ENCODE measurements at regions not wholly inside any gene's neighbourhood (a gene's known extent, or its start where the extent isn't known, plus 50 kb on each side); places are given as distances from the start of the nearest gene placed in this dataset.
"Not testable (repeated sequence)": the region's sequence is repeated elsewhere in the genome, so short reads cannot be mapped to it uniquely, and the experiment has no call there.

GRCh38 chr12:67893022-67893580, 96.1 kb upstream of the IFNG-AS1 start:
- TF ChIP-seq EZH2 (IDR thresholded peaks at IDR 0.05; ENCODE audit: borderline replicate concordance, low read length) (no peak), CTCF (IDR thresholded peaks at IDR 0.05; ENCODE audit: low read length) (no peak)
- no peaks in the 10 kb centered on the region for H3K9me2 ChIP-seq (ENCODE audit: low read depth, low read length)
- no peak overlapping the region for H3K9ac ChIP-seq (ENCODE audit: low read length)

DNA sequence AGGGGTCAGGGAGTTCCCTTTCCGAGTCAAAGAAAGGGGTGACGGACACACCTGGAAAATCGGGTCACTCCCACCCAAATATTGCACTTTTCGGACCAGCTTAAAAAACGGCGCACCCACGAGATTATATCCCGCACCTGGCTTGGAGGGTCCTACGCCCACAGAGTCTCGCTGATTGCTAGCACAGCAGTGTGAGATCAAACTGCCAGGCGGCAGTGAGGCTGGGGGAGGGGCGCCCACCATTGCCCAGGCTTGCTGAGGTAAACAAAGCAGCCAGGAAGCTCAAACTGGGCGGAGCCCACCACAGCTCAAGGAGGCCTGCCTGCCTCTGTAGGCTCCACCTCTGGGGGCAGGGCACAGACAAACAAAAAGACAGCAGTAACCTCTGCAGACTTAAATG, 88.8 kb upstream of the IFNG-AS1 start:
- H3K4me1 ChIP-seq (ENCODE audit: insufficient read depth, low read length, severe bottlenecking); H3K4me3 ChIP-seq (ENCODE audit: low read depth, low read length, poor library complexity, severe bottlenecking); H3F3A ChIP-seq (ENCODE audit: insufficient read depth, low read length); H3K27ac ChIP-seq (ENCODE audit: low read depth, low read length, poor library complexity, severe bottlenecking); H3K79me2 ChIP-seq (ENCODE audit: insufficient read depth, low read length); H3K36me3 ChIP-seq (ENCODE audit: insufficient read depth, low read length); H3K27me3 ChIP-seq (ENCODE audit: insufficient read depth, low read length); H3K9me3 ChIP-seq (ENCODE audit: low read length); H3K4me2 ChIP-seq (ENCODE audit: low read length); H3K9ac ChIP-seq (ENCODE audit: low read length); H2AFZ ChIP-seq (ENCODE audit: low read length); H4K20me1 ChIP-seq (ENCODE audit: insufficient read depth, low read length); H3K9me2 ChIP-seq (ENCODE audit: low read depth, low read length): not testable (repeated sequence)

More at GRCh38 chr12:67893022-67893580, 96.1 kb upstream of the IFNG-AS1 start:
- no peak overlapping the region for H3K27ac ChIP-seq (ENCODE audit: low read depth, low read length, poor library complexity, severe bottlenecking)
- H3F3A ChIP-seq (ENCODE audit: insufficient read depth, low read length) = no peaks in the 10 kb centered on the region
- no peaks in the 10 kb centered on the region for H3K79me2 ChIP-seq (ENCODE audit: insufficient read depth, low read length)
- H3K4me1 ChIP-seq (ENCODE audit: insufficient read depth, low read length, severe bottlenecking) = no peaks in the 10 kb centered on the region
- no peak overlapping the region for H3K4me2 ChIP-seq (ENCODE audit: low read length)
- no peak overlapping the region for H2AFZ ChIP-seq (ENCODE audit: low read length)
- H3K27me3 ChIP-seq (ENCODE audit: insufficient read depth, low read length) = no peaks in the 10 kb centered on the region
- H3K36me3 ChIP-seq (ENCODE audit: insufficient read depth, low read length) = no peaks in the 10 kb centered on the region
- H4K20me1 ChIP-seq (ENCODE audit: insufficient read depth, low read length) = no peaks in the 10 kb centered on the region
- H3K9me3 ChIP-seq (ENCODE audit: low read length) = no peaks in the 10 kb centered on the region
- no peak overlapping the region for H3K4me3 ChIP-seq (ENCODE audit: low read depth, low read length, poor library complexity, severe bottlenecking)

GRCh38 chr12:67909091-67909531, 80.1 kb upstream of the IFNG-AS1 start:
- no peaks in the 10 kb centered on the region for H3K27me3 ChIP-seq (ENCODE audit: insufficient read depth, low read length)
- no peaks in the 10 kb centered on the region for H3F3A ChIP-seq (ENCODE audit: insufficient read depth, low read length)
- no peaks in the 10 kb centered on the region for H3K79me2 ChIP-seq (ENCODE audit: insufficient read depth, low read length)
- no peak for TF ChIP-seq EZH2 (IDR thresholded peaks at IDR 0.05; ENCODE audit: borderline replicate concordance, low read length)
- no peak for TF ChIP-seq CTCF (IDR thresholded peaks at IDR 0.05; ENCODE audit: low read length)
- H2AFZ ChIP-seq (ENCODE audit: low read length) = no peak overlapping the region
- no peak overlapping the region for H3K4me3 ChIP-seq (ENCODE audit: low read depth, low read length, poor library complexity, severe bottlenecking)
- H3K4me1 ChIP-seq (ENCODE audit: insufficient read depth, low read length, severe bottlenecking) = no peaks in the 10 kb centered on the region
- no peak overlapping the region for H3K27ac ChIP-seq (ENCODE audit: low read depth, low read length, poor library complexity, severe bottlenecking)
- no peaks in the 10 kb centered on the region for H3K36me3 ChIP-seq (ENCODE audit: insufficient read depth, low read length)
- no peaks in the 10 kb centered on the region for H3K9me3 ChIP-seq (ENCODE audit: low read length)
- H3K4me2 ChIP-seq (ENCODE audit: low read length) = no peak overlapping the region
- H4K20me1 ChIP-seq (ENCODE audit: insufficient read depth, low read length) = no peaks in the 10 kb centered on the region
- H3K9ac ChIP-seq (ENCODE audit: low read length) = no peak overlapping the region
- no peaks in the 10 kb centered on the region for H3K9me2 ChIP-seq (ENCODE audit: low read depth, low read length)

GRCh38 chr12:67909681-67910080, 79.6 kb upstream of the IFNG-AS1 start:
- no peak overlapping the region for H3K9ac ChIP-seq (ENCODE audit: low read length)
- no peaks in the 10 kb centered on the region for H3K9me3 ChIP-seq (ENCODE audit: low read length)
- no peak overlapping the region for H2AFZ ChIP-seq (ENCODE audit: low read length)
- H3K4me2 ChIP-seq (ENCODE audit: low read length) = no peak overlapping the region
- H3F3A ChIP-seq (ENCODE audit: insufficient read depth, low read length) = no peaks in the 10 kb centered on the region
- H3K27me3 ChIP-seq (ENCODE audit: insufficient read depth, low read length) = no peaks in the 10 kb centered on the region
- no peak overlapping the region for H3K4me3 ChIP-seq (ENCODE audit: low read depth, low read length, poor library complexity, severe bottlenecking)
- no peaks in the 10 kb centered on the region for H4K20me1 ChIP-seq (ENCODE audit: insufficient read depth, low read length)
- H3K27ac ChIP-seq (ENCODE audit: low read depth, low read length, poor library complexity, severe bottlenecking) = no peak overlapping the region
- H3K79me2 ChIP-seq (ENCODE audit: insufficient read depth, low read length) = no peaks in the 10 kb centered on the region
- no peaks in the 10 kb centered on the region for H3K4me1 ChIP-seq (ENCODE audit: insufficient read depth, low read length, severe bottlenecking)
- TF ChIP-seq EZH2 (IDR thresholded peaks at IDR 0.05; ENCODE audit: borderline replicate concordance, low read length) (no peak), CTCF (IDR thresholded peaks at IDR 0.05; ENCODE audit: low read length) (no peak)
- H3K36me3 ChIP-seq (ENCODE audit: insufficient read depth, low read length) = no peaks in the 10 kb centered on the region
- H3K9me2 ChIP-seq (ENCODE audit: low read depth, low read length) = no peaks in the 10 kb centered on the region

Data from OCI-LY1 (cell line).